ENCODE measurements at regions not wholly inside any gene's neighbourhood (a gene's known extent, or its start where the extent isn't known, plus 50 kb on each side); places are given as distances from the start of the nearest gene placed in this dataset.

DNA sequence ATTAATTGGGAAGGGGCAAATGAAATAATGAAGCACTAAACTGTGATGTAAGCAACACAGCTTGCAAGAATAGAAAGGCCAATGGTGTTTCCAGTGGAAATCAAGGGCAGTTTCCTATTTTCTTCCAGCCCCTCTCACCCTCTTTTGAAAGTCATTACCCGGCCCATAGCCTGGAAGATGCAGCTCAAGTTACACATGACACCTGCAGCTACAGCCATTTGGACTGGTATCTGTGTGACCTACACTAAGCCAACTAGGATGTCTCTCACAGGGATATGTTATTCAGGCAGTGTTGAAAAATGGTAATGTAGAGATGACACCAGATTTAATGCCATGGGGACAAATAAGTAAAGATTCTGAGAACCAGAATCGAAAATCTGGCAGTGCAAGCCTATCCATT is 439.4 kb upstream of the ZNF462 start:
- H3K9ac ChIP-seq (ENCODE audit: low read depth, low read length, poor library complexity, severe bottlenecking) = no peak overlapping the region
- no peaks in the 10 kb centered on the region for H4K20me1 ChIP-seq (ENCODE audit: insufficient read depth, low read length, poor library complexity, severe bottlenecking)
- no peak overlapping the region for H2AFZ ChIP-seq (ENCODE audit: low read length)
- no peaks in the 10 kb centered on the region for H3K9me2 ChIP-seq (replicated peaks; ENCODE audit: low read depth, low read length)
- no peaks in the 10 kb centered on the region for H3K36me3 ChIP-seq (ENCODE audit: insufficient read depth, low read length)
- no peaks in the 10 kb centered on the region for H3K79me2 ChIP-seq (ENCODE audit: insufficient read depth, low read length)
- no peaks in the 10 kb centered on the region for H3K27me3 ChIP-seq (ENCODE audit: insufficient read depth, low read length, poor library complexity, severe bottlenecking)
- peaks cover 34% of the 10 kb centered on the region for H3K4me1 ChIP-seq (ENCODE audit: insufficient read depth, low read length, poor library complexity, severe bottlenecking)
- H3K4me3 ChIP-seq (ENCODE audit: low read length, poor library complexity, severe bottlenecking) = no peak overlapping the region
- H3F3A ChIP-seq (ENCODE audit: low read depth) = no peaks in the 10 kb centered on the region
- no peaks in the 10 kb centered on the region for H3K9me3 ChIP-seq (ENCODE audit: insufficient read depth, low read depth, low read length)
- TF ChIP-seq EZH2phosphoT487 (IDR thresholded peaks at IDR 0.05; ENCODE audit: borderline replicate concordance) (no peak), CTCF (conservative IDR thresholded peaks at IDR 0.05; ENCODE audit: low read length) (no peak)
- H3K4me2 ChIP-seq (ENCODE audit: low read depth, low read length, poor library complexity, severe bottlenecking) = no peak overlapping the region

DNA sequence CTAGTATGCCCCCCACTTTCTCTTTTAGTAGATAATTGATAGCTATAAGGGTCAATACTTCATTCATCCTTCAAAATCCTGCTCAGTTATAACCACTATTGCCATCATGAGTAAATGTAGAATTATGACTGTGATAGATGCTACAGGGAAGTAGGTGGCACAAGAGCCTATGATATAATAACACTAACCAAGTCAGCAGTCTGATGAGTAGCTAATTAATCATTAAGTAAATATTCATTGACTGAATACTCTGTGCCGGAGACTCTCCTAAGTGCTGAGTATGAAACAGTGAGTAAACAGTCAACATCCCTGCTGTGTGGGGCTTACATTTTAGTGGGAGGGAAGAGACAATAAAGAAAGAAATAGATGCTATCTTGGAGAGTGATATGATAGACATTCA is 430.3 kb upstream of the ZNF462 start:
- Histone ChIP-seq H3K4me2 (ENCODE audit: low read depth, low read length, poor library complexity, severe bottlenecking) (no peak overlapping the region), H3K4me3 (ENCODE audit: low read length, poor library complexity, severe bottlenecking) (no peak overlapping the region), H3K9me2 (replicated peaks; ENCODE audit: low read depth, low read length) (no peaks in the 10 kb centered on the region), H4K20me1 (ENCODE audit: insufficient read depth, low read length, poor library complexity, severe bottlenecking) (no peaks in the 10 kb centered on the region), H3K4me1 (ENCODE audit: insufficient read depth, low read length, poor library complexity, severe bottlenecking) (peaks cover 23% of the 10 kb centered on the region), H3F3A (ENCODE audit: low read depth) (no peaks in the 10 kb centered on the region), H3K9ac (ENCODE audit: low read depth, low read length, poor library complexity, severe bottlenecking) (no peak overlapping the region), H3K79me2 (ENCODE audit: insufficient read depth, low read length) (no peaks in the 10 kb centered on the region), H2AFZ (ENCODE audit: low read length) (no peak overlapping the region; the same call in 1 of the 2 replicates), H3K27me3 (ENCODE audit: insufficient read depth, low read length, poor library complexity, severe bottlenecking) (no peaks in the 10 kb centered on the region), H3K9me3 (ENCODE audit: insufficient read depth, low read depth, low read length) (no peaks in the 10 kb centered on the region), H3K36me3 (ENCODE audit: insufficient read depth, low read length) (no peaks in the 10 kb centered on the region)
- no peak for TF ChIP-seq EZH2phosphoT487 (IDR thresholded peaks at IDR 0.05; ENCODE audit: borderline replicate concordance)
- no peak for TF ChIP-seq CTCF (conservative IDR thresholded peaks at IDR 0.05; ENCODE audit: low read length)

DNA sequence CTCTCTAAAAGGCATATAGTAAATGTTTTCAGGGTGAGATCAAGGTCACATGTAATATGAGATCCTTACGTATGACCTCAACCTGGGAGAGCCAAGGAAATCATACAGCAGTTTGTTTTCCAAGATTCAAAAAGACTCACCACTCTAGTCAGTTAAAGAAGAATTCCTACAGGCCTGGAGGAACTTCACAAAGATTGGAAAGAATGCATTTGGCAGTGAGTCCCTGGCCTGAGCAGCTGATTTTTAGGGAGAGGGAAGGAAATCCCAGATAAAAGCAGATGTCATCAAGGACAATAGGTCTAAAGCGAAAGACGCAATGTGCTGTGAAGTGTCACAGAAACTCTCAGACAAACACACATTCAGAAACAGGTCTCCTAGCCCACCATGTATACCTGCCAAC is 424.0 kb upstream of the ZNF462 start:
- H3K4me1 ChIP-seq (ENCODE audit: insufficient read depth, low read length, poor library complexity, severe bottlenecking) = peaks cover 15% of the 10 kb centered on the region
- H3K27me3 ChIP-seq (ENCODE audit: insufficient read depth, low read length, poor library complexity, severe bottlenecking) = no peaks in the 10 kb centered on the region
- TF ChIP-seq CTCF (conservative IDR thresholded peaks at IDR 0.05; ENCODE audit: low read length) (no peak), EZH2phosphoT487 (IDR thresholded peaks at IDR 0.05; ENCODE audit: borderline replicate concordance) (no peak)
- no peaks in the 10 kb centered on the region for H3K79me2 ChIP-seq (ENCODE audit: insufficient read depth, low read length)
- H3K9ac ChIP-seq (ENCODE audit: low read depth, low read length, poor library complexity, severe bottlenecking) = no peak overlapping the region
- no peak overlapping the region; the same call in 1 of the 2 replicates for H2AFZ ChIP-seq (ENCODE audit: low read length)
- no peaks in the 10 kb centered on the region for H4K20me1 ChIP-seq (ENCODE audit: insufficient read depth, low read length, poor library complexity, severe bottlenecking)
- H3K4me2 ChIP-seq (ENCODE audit: low read depth, low read length, poor library complexity, severe bottlenecking) = no peak overlapping the region
- no peaks in the 10 kb centered on the region for H3K36me3 ChIP-seq (ENCODE audit: insufficient read depth, low read length)
- H3K4me3 ChIP-seq (ENCODE audit: low read length, poor library complexity, severe bottlenecking) = no peak overlapping the region
- no peaks in the 10 kb centered on the region for H3F3A ChIP-seq (ENCODE audit: low read depth)
- H3K9me2 ChIP-seq (replicated peaks; ENCODE audit: low read depth, low read length) = no peaks in the 10 kb centered on the region
- H3K9me3 ChIP-seq (ENCODE audit: insufficient read depth, low read depth, low read length) = no peaks in the 10 kb centered on the region

Data from Loucy (cell line).